Fibroblast of pulmonary artery (primary cell): ENCODE measurements at regions not wholly inside any gene's neighbourhood (a gene's known extent, or its start where the extent isn't known, plus 50 kb on each side); places are given as distances from the start of the nearest gene placed in this dataset.

ENCODE experiments used
- DNase-seq: peaks from one replicate; pipeline ENCODE4 v3.0.0-alpha.2; 2010; ENCODE audit warnings: low read depth
- H3K4me3 ChIP-seq: replicated peaks from 2 replicates; pipeline ENCODE4 v1.5.1; 2011; ENCODE audit warnings: low read depth, mild to moderate bottlenecking, control low read depth, low read length, moderate library complexity
- CTCF ChIP-seq: IDR thresholded peaks from 2 replicates; pipeline ENCODE4 v1.5.1; 2011; ENCODE audit warnings: mild to moderate bottlenecking, control low read depth, low read length, inconsistent platforms; ENCODE audit errors: missing control alignments

- no peak for DNase-seq
- no peak overlapping the region for H3K4me3 ChIP-seq
- no peak for TF ChIP-seq CTCF
Observed at GRCh38 chr18:54743605-54743995, 84.7 kb upstream of the RAB27B start.

DNA sequence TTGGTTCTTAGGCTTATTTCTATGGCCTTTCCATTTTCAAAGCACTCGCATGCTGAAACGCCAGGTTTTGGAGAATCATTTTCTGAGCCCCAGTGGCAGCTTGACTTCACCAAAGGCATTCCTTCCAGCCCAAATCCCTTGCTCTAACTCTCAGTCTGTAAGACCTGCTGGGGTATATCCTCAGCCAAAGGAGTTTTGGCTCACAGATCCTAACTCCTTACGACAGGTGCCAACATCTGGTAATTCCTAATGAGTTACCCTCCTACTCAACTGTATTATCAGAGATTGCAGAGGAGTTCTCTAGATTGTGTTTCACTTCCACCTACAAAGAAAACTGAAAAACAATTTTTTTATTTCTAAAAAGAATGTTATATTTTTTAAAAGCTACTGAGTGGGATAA, 79.0 kb upstream of the RAB27B start:
- TF ChIP-seq CTCF = no peak
- DNase-seq = no peak
- H3K4me3 ChIP-seq = no peak overlapping the region

- no peak overlapping the region for H3K4me3 ChIP-seq
- no peak for DNase-seq
- TF ChIP-seq CTCF = no peak
Observed at GRCh38 chr18:54750350-54750749, 77.9 kb upstream of the RAB27B start.

DNA sequence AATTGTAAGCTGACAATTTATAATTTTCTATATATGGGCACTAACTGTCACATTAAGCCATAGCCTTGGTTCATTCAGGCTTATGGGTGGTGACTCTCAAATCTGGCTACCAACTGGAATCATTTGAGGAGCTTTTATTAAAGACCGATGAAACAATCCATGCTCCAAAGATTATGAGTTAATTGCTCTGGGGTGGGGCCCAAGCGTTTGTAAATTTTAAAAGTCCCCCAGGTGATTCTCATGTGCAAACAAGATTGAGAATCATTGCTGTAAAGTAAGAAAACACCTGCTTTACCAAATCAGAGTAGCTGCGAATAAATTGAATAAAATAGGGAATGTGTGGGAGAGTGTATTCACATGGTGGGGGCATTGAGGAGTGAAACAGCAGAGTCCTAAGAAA, 76.1 kb upstream of the RAB27B start:
- H3K4me3 ChIP-seq = no peak overlapping the region
- no peak for TF ChIP-seq CTCF
- no peak for DNase-seq

- DNase-seq = no peak
- no peak overlapping the region for H3K4me3 ChIP-seq
- TF ChIP-seq CTCF = no peak
Observed at GRCh38 chr18:54755456-54755855, 72.8 kb upstream of the RAB27B start.

- peak; percentile 80 for DNase-seq
- no peak overlapping the region for H3K4me3 ChIP-seq
- TF ChIP-seq CTCF = no peak
Observed at GRCh38 chr18:54762386-54762785, 65.9 kb upstream of the RAB27B start.

DNA sequence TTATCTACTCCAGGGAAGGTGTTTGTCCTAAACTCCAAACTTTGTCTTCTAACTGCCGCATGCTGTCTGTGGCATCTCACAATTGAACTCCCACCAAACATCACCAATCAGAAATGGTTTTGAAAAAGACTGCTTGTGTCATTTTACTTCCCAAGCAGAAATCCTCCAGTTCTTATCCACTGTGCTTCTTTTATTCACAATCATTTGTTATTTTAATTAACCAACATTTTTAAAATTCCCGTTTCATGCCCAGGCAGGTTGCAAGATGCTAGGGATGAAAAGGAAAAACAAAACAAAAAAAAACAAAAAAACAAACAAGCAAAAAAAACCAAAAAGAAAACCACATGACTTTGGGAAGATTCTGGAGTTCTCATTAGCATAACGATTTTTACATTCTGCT, 63.5 kb upstream of the RAB27B start:
- TF ChIP-seq CTCF = no peak
- no peak overlapping the region for H3K4me3 ChIP-seq
- DNase-seq = no peak
